ENCODE measurements at regions not wholly inside any gene's neighbourhood (a gene's known extent, or its start where the extent isn't known, plus 50 kb on each side); places are given as distances from the start of the nearest gene placed in this dataset.
"Not testable (repeated sequence)": the region's sequence is repeated elsewhere in the genome, so short reads cannot be mapped to it uniquely, and the experiment has no call there.

DNA sequence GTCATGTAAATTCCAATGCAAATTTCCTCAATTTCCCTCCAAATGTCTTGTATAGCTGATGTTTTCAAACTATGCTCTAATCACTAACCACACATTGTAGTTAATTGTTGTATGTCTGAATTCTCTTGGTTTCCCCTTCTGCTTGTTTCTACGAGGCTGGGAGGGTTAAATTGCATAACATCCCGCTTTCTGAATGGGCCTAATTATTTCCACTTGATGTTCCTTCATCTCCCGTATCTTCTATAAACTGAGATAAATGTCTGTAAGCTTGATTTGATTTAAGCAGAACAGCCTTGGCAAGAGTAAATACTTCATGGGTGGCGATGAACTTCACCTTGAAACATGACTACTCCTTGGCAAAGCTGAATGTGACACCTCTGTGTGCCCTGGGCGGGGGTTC is 72.2 kb downstream of the SERINC2 start:
- 48 to 61% methylated on average over 5 of the region's 5 CpGs for WGBS, 2 donors
- DNase-seq (ENCODE audit: low spot score in 2 of 2): no peak
- TF ChIP-seq POLR2A (IDR thresholded peaks at IDR 0.05): no peak
- TF ChIP-seq, protein P1, sequence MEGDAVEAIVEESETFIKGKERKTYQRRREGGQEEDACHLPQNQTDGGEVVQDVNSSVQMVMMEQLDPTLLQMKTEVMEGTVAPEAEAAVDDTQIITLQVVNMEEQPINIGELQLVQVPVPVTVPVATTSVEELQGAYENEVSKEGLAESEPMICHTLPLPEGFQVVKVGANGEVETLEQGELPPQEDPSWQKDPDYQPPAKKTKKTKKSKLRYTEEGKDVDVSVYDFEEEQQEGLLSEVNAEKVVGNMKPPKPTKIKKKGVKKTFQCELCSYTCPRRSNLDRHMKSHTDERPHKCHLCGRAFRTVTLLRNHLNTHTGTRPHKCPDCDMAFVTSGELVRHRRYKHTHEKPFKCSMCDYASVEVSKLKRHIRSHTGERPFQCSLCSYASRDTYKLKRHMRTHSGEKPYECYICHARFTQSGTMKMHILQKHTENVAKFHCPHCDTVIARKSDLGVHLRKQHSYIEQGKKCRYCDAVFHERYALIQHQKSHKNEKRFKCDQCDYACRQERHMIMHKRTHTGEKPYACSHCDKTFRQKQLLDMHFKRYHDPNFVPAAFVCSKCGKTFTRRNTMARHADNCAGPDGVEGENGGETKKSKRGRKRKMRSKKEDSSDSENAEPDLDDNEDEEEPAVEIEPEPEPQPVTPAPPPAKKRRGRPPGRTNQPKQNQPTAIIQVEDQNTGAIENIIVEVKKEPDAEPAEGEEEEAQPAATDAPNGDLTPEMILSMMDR (IDR thresholded peaks at IDR 0.05): no peak
- no peak overlapping the region for H3K4me3 ChIP-seq (ENCODE audit: low read depth, poor library complexity, severe bottlenecking)
- intact Hi-C loops (cut with DNase I; ENCODE audit: low total_unique reads): no loop called here

DNA sequence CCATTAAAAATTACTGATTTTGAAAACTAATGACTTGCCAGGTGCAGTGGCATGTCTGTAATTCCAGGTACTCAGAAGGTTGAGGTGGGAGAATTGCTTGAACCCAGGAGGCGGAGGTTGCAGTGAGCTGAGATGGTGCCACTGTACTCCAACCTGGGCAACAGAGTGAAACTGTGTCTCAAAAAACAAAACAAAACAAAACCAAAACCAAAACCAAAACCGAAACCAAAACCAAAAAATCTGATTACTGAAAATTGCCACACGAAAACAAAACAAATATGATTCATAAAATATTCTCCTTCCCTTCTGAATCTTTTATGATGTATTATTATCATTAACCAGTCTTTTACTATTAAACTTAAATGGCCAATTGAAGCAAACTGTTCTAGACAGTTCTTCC is 74.1 kb downstream of the SERINC2 start:
- 81 to 82% methylated on average over 3 of the region's 3 CpGs for WGBS, 2 donors
- H3K4me3 ChIP-seq (ENCODE audit: low read depth, poor library complexity, severe bottlenecking): no peak overlapping the region
- DNase-seq (ENCODE audit: low spot score in 2 of 2): no peak
- TF ChIP-seq POLR2A (IDR thresholded peaks at IDR 0.05): no peak
- TF ChIP-seq, protein P1 (IDR thresholded peaks at IDR 0.05): no peak
- intact Hi-C loops (cut with DNase I; ENCODE audit: low total_unique reads): no loop called here

DNA sequence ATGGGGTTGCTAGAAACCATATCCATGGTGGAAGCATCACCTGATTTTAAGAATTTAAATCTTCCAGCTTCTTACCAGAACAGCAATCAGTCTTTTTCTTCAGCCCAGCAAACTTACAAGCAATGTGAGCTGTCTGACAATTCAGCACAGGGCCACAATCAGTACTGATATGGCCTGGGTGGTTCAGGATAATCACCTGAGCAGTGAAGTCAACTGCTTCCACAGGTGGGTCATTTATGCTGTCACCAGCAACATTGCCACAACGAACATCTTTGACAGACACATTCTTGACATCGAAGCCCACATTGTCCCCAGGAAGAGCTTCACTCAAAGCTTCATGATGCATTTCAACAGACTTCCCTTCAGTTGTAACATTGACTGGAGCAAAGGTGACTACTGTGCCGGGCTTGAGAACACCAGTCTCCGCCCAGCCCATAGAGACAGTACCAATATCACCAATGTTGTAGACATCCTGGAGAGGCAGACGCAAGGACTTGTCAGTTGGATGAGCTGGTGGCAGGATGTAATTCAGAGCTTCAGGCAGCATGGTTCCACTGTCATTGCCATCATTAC is 74.8 kb downstream of the SERINC2 start:
- 85 to 92% methylated on average over 4 to 5 of the region's 5 CpGs for WGBS, 2 donors
- TF ChIP-seq, protein P1 (IDR thresholded peaks at IDR 0.05): no peak
- no peak for TF ChIP-seq POLR2A (IDR thresholded peaks at IDR 0.05)
- no peak for DNase-seq (ENCODE audit: low spot score in 2 of 2)

DNA sequence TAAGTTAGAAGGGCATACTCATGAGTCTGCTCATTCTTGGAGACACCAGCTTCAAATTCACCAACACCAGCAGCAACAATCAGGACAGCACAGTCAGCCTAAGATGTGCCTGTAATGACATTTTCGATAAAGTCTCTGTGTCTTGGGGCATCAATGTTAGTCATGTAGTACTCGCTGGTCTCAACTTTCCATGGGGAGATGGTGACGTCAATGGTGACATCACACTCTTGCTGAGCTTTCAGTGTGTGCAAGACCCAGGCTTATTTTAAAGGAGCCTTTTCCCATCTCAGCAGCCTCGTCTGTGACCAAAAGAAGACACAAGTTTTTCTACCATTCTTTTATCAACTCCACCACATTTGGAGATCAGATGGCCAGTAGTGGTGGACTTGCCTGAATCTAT is 75.5 kb downstream of the SERINC2 start:
- DNase-seq (ENCODE audit: low spot score in 2 of 2): no peak
- no peak overlapping the region for H3K4me3 ChIP-seq (ENCODE audit: low read depth, poor library complexity, severe bottlenecking)
- WGBS, 2 donors: 83 to 85% methylated on average over 4 of the region's 4 CpGs
- intact Hi-C loops (cut with DNase I; ENCODE audit: low total_unique reads): no loop called here
- TF ChIP-seq, protein P1 (IDR thresholded peaks at IDR 0.05): no peak
- no peak for TF ChIP-seq POLR2A (IDR thresholded peaks at IDR 0.05)

More for the DNA sequence above, 74.8 kb downstream of the SERINC2 start:
- H3K4me3 ChIP-seq (ENCODE audit: low read depth, poor library complexity, severe bottlenecking): no peak overlapping the region
- intact Hi-C loops (cut with DNase I; ENCODE audit: low total_unique reads): no loop called here

DNA sequence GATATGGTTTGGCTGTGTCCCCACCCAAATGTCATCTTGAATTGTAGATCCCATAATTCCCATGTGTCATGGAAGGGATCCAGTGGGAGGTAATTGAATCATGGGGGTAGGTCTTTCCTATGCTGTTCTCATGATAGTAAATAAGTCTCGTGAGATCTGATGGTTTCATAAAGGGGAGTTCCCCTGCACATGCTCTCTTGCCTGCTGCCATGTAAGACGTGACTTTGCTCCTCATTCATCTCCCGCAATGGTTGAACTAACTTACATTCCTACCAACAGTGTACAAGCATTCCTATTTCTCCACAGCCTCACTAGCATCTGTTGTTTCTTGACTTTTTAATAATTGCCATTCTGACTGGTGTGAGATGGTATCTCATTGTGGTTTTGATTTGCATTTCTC is 76.6 kb downstream of the SERINC2 start:
- 84 to 86% methylated on average over 3 of the region's 3 CpGs for WGBS, 2 donors
- H3K4me3 ChIP-seq (ENCODE audit: low read depth, poor library complexity, severe bottlenecking); intact Hi-C loops (cut with DNase I; ENCODE audit: low total_unique reads); DNase-seq (ENCODE audit: low spot score in 2 of 2): not testable (repeated sequence)

DNA sequence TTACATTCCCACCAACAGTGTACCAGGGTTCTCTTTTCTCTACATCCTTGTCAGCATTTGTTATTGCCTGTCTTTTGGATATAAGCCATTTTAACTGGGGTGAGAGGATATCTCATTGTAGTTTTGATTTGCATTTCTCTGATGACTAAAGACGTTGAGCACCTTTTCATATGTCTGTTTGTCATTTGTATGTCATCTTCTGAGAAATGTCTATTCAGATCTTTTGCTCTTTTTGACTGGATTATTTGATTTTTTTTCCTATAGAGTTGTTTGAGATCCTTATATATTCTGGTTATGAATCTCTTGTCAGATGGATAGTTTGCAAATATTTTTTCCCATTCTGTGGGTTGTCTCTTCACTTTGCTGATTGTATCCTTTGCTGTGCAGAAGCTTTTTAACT is 77.6 kb downstream of the SERINC2 start:
- DNase-seq (ENCODE audit: low spot score in 2 of 2); H3K4me3 ChIP-seq (ENCODE audit: low read depth, poor library complexity, severe bottlenecking); intact Hi-C loops (cut with DNase I; ENCODE audit: low total_unique reads): not testable (repeated sequence)
- 34 to 45% methylated on average over 1 of the region's 1 CpG for WGBS, 2 donors

DNA sequence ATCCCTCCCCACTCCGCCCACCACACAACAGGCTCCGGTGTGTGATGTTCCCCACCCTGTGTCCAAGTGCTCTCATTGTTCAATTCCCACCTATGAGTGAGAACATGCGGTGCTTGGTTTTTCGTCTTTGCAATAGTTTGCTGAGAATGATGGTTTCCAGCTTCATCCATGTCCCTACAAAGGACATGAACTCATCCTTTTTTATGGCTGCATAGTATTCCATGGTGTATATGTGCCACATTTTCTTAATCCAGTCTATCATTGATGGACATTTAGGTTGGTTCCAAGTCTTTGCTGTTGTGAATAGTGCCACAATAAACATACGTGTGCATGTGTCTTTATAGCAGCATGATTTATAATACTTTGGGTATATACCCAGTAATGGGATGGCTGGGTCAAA is 81.0 kb upstream of the TINAGL1 start:
- DNase-seq (ENCODE audit: low spot score in 2 of 2); H3K4me3 ChIP-seq (ENCODE audit: low read depth, poor library complexity, severe bottlenecking); intact Hi-C loops (cut with DNase I; ENCODE audit: low total_unique reads): not testable (repeated sequence)
- WGBS, 2 donors: 94 to 97% methylated on average over 5 of the region's 5 CpGs

DNA sequence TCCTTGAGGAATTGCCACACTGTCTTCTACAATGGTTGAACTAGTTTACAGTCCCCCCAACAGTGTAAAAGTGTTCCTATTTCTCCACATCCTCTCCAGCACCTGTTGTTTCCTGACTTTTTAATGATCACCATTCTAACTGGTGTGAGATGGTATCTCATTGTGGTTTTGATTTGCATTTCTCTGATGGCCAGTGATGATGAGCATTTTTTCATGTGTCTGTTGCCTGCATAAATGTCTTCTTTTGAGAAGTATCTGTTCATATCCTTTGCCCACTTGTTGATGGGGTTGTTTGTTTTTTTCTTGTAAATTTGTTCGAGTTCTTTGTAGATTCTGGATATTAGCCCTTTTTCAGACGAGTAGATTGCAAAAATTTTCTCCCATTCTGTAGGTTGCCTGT is 80.5 kb upstream of the TINAGL1 start:
- H3K4me3 ChIP-seq (ENCODE audit: low read depth, poor library complexity, severe bottlenecking); DNase-seq (ENCODE audit: low spot score in 2 of 2); intact Hi-C loops (cut with DNase I; ENCODE audit: low total_unique reads): not testable (repeated sequence)
- 86 to 96% methylated on average over 2 of the region's 2 CpGs for WGBS, 2 donors
